ENCODE measurements at regions not wholly inside any gene's neighbourhood (a gene's known extent, or its start where the extent isn't known, plus 50 kb on each side); places are given as distances from the start of the nearest gene placed in this dataset.

- DNase-seq: no peak
Observed at GRCh38 chr18:25469489-25469888, 117.5 kb upstream of the ZNF521 start.

- DNase-seq: no peak
Observed at GRCh38 chr18:25467226-25467987, 115.4 kb upstream of the ZNF521 start.

- no peak for DNase-seq
Observed at GRCh38 chr18:25465152-25465732, 113.3 kb upstream of the ZNF521 start.

- DNase-seq: no peak
Observed at GRCh38 chr18:25464227-25464626, 112.3 kb upstream of the ZNF521 start.

- no peak for DNase-seq
Observed at GRCh38 chr18:25463726-25464125, 111.8 kb upstream of the ZNF521 start.

- no peak for DNase-seq
Observed at GRCh38 chr18:25459814-25460213, 107.8 kb upstream of the ZNF521 start.

- DNase-seq: no peak
Observed at GRCh38 chr18:25457601-25458000, 105.6 kb upstream of the ZNF521 start.

GRCh38 chr18:25457126-25457525 lies 105.2 kb upstream of the ZNF521 start:
- no peak for DNase-seq

GRCh38 chr18:25456334-25457010 lies 104.5 kb upstream of the ZNF521 start:
- DNase-seq: no peak

GRCh38 chr18:25455646-25456045 lies 103.7 kb upstream of the ZNF521 start:
- DNase-seq: no peak

- no peak for DNase-seq
Observed at GRCh38 chr18:25455159-25455558, 103.2 kb upstream of the ZNF521 start.

GRCh38 chr18:25454730-25455129 lies 102.8 kb upstream of the ZNF521 start:
- DNase-seq: no peak

GRCh38 chr18:25454270-25454659 lies 102.3 kb upstream of the ZNF521 start:
- no peak for DNase-seq

- DNase-seq: no peak
Observed at GRCh38 chr18:25453556-25454269, 101.7 kb upstream of the ZNF521 start.

- no peak for DNase-seq
Observed at GRCh38 chr18:25451077-25451658, 99.2 kb upstream of the ZNF521 start.

- no peak for DNase-seq
Observed at GRCh38 chr18:25449046-25449445, 97.1 kb upstream of the ZNF521 start.

GRCh38 chr18:25446972-25447371 lies 95.0 kb upstream of the ZNF521 start:
- DNase-seq: no peak

- no peak for DNase-seq
Observed at GRCh38 chr18:25445430-25445829, 93.5 kb upstream of the ZNF521 start.

GRCh38 chr18:25443776-25444175 lies 91.8 kb upstream of the ZNF521 start:
- no peak for DNase-seq

- no peak for DNase-seq
Observed at GRCh38 chr18:25435149-25435782, 83.3 kb upstream of the ZNF521 start.

GRCh38 chr18:25434745-25435144 lies 82.8 kb upstream of the ZNF521 start:
- DNase-seq: no peak

- no peak for DNase-seq
Observed at GRCh38 chr18:25433590-25433989, 81.6 kb upstream of the ZNF521 start.

- no peak for DNase-seq
Observed at GRCh38 chr18:25425024-25425423, 73.1 kb upstream of the ZNF521 start.
